ENCODE measurements at regions not wholly inside any gene's neighbourhood (a gene's known extent, or its start where the extent isn't known, plus 50 kb on each side); places are given as distances from the start of the nearest gene placed in this dataset.

DNA sequence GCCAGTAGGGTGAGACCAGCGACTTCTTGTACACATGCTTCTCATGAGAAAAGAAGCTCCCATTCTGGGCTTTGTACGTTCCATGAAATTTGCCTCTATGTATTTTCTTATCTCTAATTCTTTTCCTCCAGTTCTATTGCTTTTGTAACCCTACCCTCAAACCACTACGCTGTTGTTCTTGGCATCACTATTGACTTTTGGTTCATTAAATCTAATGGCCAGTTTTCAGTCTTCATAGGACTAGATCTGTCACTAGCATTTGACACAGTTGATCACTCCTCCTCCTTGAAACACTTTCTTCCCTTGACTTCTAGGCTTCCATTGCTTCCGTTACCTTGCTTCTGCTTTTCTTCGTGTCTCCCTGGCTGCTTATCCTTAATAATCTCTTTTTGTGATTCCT is 121.7 kb upstream of the GOLGA6L4 start:
- no peak for TF ChIP-seq EZH2 (IDR thresholded peaks at IDR 0.05; ENCODE audit: low read depth)
- TF ChIP-seq, protein P1, sequence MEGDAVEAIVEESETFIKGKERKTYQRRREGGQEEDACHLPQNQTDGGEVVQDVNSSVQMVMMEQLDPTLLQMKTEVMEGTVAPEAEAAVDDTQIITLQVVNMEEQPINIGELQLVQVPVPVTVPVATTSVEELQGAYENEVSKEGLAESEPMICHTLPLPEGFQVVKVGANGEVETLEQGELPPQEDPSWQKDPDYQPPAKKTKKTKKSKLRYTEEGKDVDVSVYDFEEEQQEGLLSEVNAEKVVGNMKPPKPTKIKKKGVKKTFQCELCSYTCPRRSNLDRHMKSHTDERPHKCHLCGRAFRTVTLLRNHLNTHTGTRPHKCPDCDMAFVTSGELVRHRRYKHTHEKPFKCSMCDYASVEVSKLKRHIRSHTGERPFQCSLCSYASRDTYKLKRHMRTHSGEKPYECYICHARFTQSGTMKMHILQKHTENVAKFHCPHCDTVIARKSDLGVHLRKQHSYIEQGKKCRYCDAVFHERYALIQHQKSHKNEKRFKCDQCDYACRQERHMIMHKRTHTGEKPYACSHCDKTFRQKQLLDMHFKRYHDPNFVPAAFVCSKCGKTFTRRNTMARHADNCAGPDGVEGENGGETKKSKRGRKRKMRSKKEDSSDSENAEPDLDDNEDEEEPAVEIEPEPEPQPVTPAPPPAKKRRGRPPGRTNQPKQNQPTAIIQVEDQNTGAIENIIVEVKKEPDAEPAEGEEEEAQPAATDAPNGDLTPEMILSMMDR (conservative IDR thresholded peaks at IDR 0.05), result no peak

Measured in PC-9 (cell line).